Fibroblast of villous mesenchyme (primary cell): ENCODE measurements at regions not wholly inside any gene's neighbourhood (a gene's known extent, or its start where the extent isn't known, plus 50 kb on each side); places are given as distances from the start of the nearest gene placed in this dataset.
A peak's percentile ranks its signal among the peaks of the same experiment; 100 is the strongest.

ENCODE experiments used
- DNase-seq: peaks from one replicate; pipeline ENCODE4 v3.0.0-alpha.2; 2010; ENCODE audit warnings: low read depth
- H3K4me3 ChIP-seq: 2 replicates; pipeline ENCODE4 v1.5.1; 2011; ENCODE audit warnings: low read depth, mild to moderate bottlenecking, low read length
- CTCF ChIP-seq: IDR thresholded peaks from 2 replicates; pipeline ENCODE4 v1.5.1; 2012; ENCODE audit warnings: low read depth, mild to moderate bottlenecking, low read length; ENCODE audit not compliant: insufficient read depth

GRCh38 chr17:10249271-10250010 is 51.0 kb upstream of the GAS7 start:
- no peak overlapping the region for H3K4me3 ChIP-seq
- peak; percentile 52 for DNase-seq
- no peak for TF ChIP-seq CTCF
